Upper lobe of left lung (tissue), 4 donors: ENCODE measurements at regions not wholly inside any gene's neighbourhood (a gene's known extent, or its start where the extent isn't known, plus 50 kb on each side); places are given as distances from the start of the nearest gene placed in this dataset.

ENCODE experiments used
- POLR2A ChIP-seq, 4 donors: fragments of 450-650 bp; IDR thresholded peaks; one replicate each; pipeline ENCODE4 v1.5.1; 2016 to 2017; ENCODE audit warnings: antibody characterized with exemption in 4 of 4, mild to moderate bottlenecking in 2 of 4
- POLR2AphosphoS5 ChIP-seq, 2 donors: sonication (generic); formaldehyde crosslinking; IDR thresholded peaks; one replicate each; pipeline ENCODE4 v1.5.1; 2017; ENCODE audit warnings: antibody characterized with exemption in 2 of 2
- TF ChIP-seq, protein P1 (sequence below), 6 experiments: fragments of 450-650 bp in 4 of 6; fragments of 200-600 bp in 2 of 6; sonication (generic) in 2 of 6; IDR thresholded peaks; one replicate each; pipeline ENCODE4 v1.5.1; 2016 to 2019; ENCODE audit warnings: antibody characterized with exemption in 6 of 6

DNA sequence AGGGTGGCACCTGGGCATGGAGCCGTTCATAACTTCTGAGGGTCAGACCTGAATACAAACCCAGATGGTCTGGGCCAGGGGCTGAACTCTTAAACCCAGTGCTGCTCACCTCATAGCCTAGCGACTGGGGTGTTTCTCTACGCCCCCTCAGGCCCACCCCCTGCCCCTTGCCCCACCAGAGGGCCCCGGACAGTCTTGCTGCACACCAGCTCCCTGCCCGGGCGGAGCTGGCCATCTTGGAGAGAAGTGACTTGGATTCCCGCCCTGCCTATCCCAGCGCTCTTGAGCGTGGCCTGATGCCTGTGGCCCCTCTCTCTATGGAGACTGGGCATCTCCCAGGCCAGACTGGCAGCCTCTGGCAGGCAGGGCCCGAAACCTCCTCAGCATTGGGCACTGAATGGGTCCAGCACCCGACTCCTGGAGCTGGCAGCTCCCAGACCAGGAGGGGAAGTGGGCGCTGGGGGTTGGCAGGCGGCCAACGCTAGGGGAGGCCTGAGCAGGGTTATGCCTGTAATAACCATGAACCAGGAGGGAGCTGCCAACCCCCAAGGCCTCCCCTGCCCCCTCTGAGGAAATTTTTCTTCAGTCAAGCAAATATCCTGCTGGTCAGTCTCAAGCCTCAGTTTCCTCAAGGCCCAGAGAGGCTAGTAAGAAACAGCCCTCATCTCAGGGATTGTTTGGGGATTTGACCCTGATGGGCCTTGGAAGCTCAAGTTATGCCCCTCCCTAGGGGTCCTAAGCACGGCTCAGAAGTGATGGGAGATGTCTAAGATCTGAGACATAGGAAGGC lies 169.5 kb downstream of the VEGFA start:
- TF ChIP-seq, protein P1, sequence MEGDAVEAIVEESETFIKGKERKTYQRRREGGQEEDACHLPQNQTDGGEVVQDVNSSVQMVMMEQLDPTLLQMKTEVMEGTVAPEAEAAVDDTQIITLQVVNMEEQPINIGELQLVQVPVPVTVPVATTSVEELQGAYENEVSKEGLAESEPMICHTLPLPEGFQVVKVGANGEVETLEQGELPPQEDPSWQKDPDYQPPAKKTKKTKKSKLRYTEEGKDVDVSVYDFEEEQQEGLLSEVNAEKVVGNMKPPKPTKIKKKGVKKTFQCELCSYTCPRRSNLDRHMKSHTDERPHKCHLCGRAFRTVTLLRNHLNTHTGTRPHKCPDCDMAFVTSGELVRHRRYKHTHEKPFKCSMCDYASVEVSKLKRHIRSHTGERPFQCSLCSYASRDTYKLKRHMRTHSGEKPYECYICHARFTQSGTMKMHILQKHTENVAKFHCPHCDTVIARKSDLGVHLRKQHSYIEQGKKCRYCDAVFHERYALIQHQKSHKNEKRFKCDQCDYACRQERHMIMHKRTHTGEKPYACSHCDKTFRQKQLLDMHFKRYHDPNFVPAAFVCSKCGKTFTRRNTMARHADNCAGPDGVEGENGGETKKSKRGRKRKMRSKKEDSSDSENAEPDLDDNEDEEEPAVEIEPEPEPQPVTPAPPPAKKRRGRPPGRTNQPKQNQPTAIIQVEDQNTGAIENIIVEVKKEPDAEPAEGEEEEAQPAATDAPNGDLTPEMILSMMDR (IDR thresholded peaks at IDR 0.05) = no peak
- TF ChIP-seq POLR2AphosphoS5 (IDR thresholded peaks at IDR 0.05) = no peak
- TF ChIP-seq POLR2A (IDR thresholded peaks at IDR 0.05) = no peak
